ENCODE measurements at regions not wholly inside any gene's neighbourhood (a gene's known extent, or its start where the extent isn't known, plus 50 kb on each side); places are given as distances from the start of the nearest gene placed in this dataset.

DNA sequence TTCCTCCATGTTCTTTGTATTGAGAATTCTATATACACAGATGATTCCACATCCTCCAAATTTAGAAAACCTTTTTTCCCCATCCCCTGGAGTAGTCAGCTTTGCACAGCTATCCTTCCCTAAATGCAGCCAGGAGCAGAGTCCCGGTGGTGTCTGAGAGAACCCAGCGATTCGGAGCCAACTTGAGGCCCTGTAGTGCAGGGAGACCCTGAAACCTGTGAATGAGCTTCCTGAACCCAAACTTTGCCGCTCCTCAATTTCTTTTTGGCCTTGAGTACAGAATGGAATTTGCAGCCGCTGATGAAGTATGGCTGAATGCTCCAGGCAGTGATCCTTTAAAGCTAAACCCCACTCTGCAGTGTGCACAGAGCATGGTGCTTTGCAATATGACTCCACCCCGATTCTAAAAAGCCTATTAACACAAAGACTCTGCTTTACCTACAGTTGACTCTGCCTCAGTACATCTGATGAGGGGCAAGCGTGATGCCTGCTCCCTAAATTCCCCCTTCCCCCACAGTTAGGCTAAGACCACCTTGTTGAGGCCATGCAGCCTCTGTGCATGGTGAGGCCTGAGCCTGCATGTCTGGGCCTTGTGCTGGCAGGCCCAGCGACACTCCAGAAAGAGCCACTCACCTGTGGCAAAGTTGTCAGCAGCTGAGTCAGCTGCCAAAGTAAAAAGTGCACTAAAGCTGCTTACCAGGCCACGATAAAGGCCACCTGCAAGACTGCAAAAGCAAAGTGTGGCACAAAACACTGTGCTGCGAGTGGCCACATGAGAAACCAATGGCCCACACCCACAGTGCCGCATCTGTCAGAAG is 82.1 kb downstream of the PLEKHG1 start (continued):
- TF ChIP-seq ZNF695 (CRISPR knock-in tag; IDR thresholded peaks at IDR 0.05) (no peak), ZNF764 (CRISPR knock-in tag; IDR thresholded peaks at IDR 0.05; ENCODE audit: low read depth) (no peak), ZNF140 (CRISPR knock-in tag; IDR thresholded peaks at IDR 0.05) (no peak), MECOM (CRISPR knock-in tag; IDR thresholded peaks at IDR 0.05) (no peak)
- TF ChIP-seq, protein P1, sequence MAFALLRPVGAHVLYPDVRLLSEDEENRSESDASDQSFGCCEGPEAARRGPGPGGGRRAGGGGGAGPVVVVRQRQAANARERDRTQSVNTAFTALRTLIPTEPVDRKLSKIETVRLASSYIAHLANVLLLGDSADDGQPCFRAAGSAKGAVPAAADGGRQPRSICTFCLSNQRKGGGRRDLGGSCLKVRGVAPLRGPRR (CRISPR knock-in tag; IDR thresholded peaks at IDR 0.05) = no peak

DNA sequence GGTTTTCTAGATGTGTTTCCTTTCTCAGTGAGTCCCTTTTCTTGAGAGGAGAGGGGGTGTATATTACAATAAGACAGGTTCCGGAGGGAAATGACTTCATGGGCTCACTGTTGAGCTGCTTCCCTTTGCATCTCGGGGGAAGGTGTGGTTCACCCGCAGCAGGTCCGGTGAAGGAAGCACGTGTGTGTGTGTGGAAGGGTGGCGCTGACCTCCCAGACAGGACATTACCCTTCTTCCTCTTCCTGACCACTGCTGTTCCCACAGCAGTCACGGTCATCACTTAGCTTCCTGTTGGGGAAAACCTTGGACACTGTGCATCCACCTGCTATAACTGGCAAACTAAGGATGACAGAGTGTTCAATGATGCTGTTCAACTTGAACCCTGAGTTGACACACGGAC is 83.6 kb downstream of the PLEKHG1 start:
- Histone ChIP-seq H3K9me3 (replicated peaks; ENCODE audit: control insufficient read depth, insufficient read depth, low read depth, low read length) (no peaks in the 10 kb centered on the region), H3K4me2 (ENCODE audit: insufficient read depth, low read length) (no peak overlapping the region), H3K27me3 (ENCODE audit: control insufficient read depth in 2 of 2, insufficient read depth in 2 of 2, low read length in 2 of 2) (peaks cover 33 to 49% of the 10 kb centered on the region in 2 experiments; a peak in 4 of 5 replicates), H3K9me1 (ENCODE audit: control insufficient read depth, insufficient read depth, low read length) (no peaks in the 10 kb centered on the region), H3K27ac (ENCODE audit: extremely low read depth, low read depth, low read length) (no peak overlapping the region), H3K9ac (ENCODE audit: insufficient read depth in 1 of 2, low read depth in 2 of 2, low read length in 2 of 2) (no peak overlapping the region), H3K4me1 (replicated peaks in 1 of 2; ENCODE audit: control insufficient read depth in 2 of 2, insufficient read depth in 2 of 2, low read length in 2 of 2) (no peaks in the 10 kb centered on the region), H2AFZ (ENCODE audit: low read depth, low read length) (no peak overlapping the region), H4K20me1 (replicated peaks; ENCODE audit: control insufficient read depth, insufficient read depth, low read length) (no peaks in the 10 kb centered on the region), H3K4me3 (no peak overlapping the region), H3K79me2 (ENCODE audit: control insufficient read depth, insufficient read depth, low read length) (no peaks in the 10 kb centered on the region), H3K36me3 (ENCODE audit: control insufficient read depth, insufficient read depth, low read length) (no peaks in the 10 kb centered on the region)
- TF ChIP-seq HDAC8 (tag; IDR thresholded peaks at IDR 0.05) = no peak
- TF ChIP-seq, protein P2, sequence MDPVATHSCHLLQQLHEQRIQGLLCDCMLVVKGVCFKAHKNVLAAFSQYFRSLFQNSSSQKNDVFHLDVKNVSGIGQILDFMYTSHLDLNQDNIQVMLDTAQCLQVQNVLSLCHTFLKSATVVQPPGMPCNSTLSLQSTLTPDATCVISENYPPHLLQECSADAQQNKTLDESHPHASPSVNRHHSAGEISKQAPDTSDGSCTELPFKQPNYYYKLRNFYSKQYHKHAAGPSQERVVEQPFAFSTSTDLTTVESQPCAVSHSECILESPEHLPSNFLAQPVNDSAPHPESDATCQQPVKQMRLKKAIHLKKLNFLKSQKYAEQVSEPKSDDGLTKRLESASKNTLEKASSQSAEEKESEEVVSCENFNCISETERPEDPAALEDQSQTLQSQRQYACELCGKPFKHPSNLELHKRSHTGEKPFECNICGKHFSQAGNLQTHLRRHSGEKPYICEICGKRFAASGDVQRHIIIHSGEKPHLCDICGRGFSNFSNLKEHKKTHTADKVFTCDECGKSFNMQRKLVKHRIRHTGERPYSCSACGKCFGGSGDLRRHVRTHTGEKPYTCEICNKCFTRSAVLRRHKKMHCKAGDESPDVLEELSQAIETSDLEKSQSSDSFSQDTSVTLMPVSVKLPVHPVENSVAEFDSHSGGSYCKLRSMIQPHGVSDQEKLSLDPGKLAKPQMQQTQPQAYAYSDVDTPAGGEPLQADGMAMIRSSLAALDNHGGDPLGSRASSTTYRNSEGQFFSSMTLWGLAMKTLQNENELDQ (CRISPR knock-in tag; IDR thresholded peaks at IDR 0.05; ENCODE audit: borderline replicate concordance) = no peak
- no peak for TF ChIP-seq LARP7 (IDR thresholded peaks at IDR 0.05)
- TF ChIP-seq DMBX1 (CRISPR knock-in tag; IDR thresholded peaks at IDR 0.05; ENCODE audit: borderline replicate concordance) = no peak
- TF ChIP-seq, protein P3, sequence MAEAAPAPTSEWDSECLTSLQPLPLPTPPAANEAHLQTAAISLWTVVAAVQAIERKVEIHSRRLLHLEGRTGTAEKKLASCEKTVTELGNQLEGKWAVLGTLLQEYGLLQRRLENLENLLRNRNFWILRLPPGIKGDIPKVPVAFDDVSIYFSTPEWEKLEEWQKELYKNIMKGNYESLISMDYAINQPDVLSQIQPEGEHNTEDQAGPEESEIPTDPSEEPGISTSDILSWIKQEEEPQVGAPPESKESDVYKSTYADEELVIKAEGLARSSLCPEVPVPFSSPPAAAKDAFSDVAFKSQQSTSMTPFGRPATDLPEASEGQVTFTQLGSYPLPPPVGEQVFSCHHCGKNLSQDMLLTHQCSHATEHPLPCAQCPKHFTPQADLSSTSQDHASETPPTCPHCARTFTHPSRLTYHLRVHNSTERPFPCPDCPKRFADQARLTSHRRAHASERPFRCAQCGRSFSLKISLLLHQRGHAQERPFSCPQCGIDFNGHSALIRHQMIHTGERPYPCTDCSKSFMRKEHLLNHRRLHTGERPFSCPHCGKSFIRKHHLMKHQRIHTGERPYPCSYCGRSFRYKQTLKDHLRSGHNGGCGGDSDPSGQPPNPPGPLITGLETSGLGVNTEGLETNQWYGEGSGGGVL (CRISPR knock-in tag; IDR thresholded peaks at IDR 0.05) = no peak
- no peak for TF ChIP-seq CCNT2 (IDR thresholded peaks at IDR 0.05; ENCODE audit: borderline replicate concordance, extremely low read depth, insufficient read length, low read depth, low read length)
- WGBS (ENCODE audit: insufficient coverage, low coverage, missing lambda C conversion rate) = 1% methylated on average over 8 of the region's 8 CpGs
- FAIRE-seq (no peak), ATAC-seq (no peak), DNase-seq (ENCODE audit: extremely low read depth in 1 of 4, low spot score in 3 of 4) (no peak)
- CTCF ChIA-PET (ENCODE audit: low intra/inter-chr PET ratio) = no interaction called here
- intact Hi-C loops (cut with micrococcal nuclease) (no loop called here), in situ Hi-C loops (cut with MboI) (no loop called here)
- no TSS peak for BruUV-seq (replicated peaks)
- POLR2A ChIA-PET = no interaction called here
